ENCODE measurements at regions not wholly inside any gene's neighbourhood (a gene's known extent, or its start where the extent isn't known, plus 50 kb on each side); places are given as distances from the start of the nearest gene placed in this dataset.
"Not testable (repeated sequence)": the region's sequence is repeated elsewhere in the genome, so short reads cannot be mapped to it uniquely, and the experiment has no call there.

GRCh38 chr9:30089428-30089827 lies 2295.0 kb upstream of the ACO1 start:
- DNase-seq (ENCODE audit: low read depth in 2 of 2), result no peak

DNA sequence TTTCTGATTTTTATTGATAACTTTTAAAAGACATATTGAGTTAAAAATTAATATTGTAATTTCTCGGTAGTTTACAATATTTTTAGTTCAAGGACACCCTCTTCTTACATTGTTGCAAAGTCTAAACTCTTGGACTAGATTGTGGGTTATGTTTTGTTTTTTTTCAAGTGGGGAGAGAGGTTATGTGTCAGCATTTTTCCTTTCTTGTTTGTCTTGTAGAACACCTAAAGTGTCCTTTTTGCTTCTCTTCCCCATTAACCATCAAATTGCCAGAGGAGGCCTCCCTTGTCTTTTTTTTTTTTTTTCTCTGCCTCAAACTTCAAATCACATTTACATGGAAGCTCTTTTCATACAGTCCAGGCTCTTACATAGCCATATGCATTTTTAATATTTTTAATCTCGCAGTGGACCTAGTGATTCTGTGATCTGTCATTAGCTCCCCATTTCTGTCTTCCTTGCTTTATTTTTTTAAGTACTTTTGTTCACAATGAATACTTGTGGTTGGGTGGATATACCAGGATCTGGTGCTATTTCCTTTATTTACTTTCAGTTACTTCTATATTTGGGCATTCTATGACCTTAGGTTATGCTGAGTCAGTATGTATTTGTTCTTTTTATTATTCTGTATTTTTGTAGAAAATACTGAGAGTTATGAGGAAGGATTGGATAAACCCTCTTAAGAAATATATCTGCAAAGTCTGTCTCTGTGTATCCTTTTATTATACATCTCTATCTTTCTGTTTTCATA lies 2280.6 kb upstream of the ACO1 start:
- no peak for DNase-seq (ENCODE audit: low read depth in 2 of 2)

- not testable (repeated sequence) for DNase-seq (ENCODE audit: low read depth in 2 of 2)
Observed at GRCh38 chr9:30107134-30107533, 2277.3 kb upstream of the ACO1 start.

DNA sequence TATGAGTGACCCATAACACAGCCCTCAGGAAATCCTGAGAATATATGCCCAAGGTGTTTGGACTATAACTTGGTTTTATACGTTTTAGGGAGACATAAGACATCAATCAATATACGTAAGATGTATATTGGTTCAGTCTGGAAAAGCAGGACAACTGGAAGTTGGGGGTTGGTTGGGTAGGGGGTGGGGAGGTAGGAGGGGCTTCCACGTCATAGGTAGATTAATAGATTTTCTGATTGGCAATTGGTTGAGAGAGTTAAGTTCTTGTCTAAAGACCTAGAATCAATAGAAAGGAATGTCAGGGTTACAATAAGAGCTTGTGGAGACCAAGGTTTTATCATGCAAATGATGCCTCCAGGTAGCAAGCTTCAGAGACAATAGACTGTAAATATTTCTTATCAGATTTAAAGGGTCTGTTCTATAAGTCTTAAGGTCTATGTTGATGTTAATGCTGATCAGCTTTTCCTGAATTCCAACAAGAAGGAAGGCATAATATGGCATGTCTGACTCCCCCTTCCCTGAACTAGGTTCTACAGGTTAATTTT lies 2267.7 kb upstream of the ACO1 start:
- no peak for DNase-seq (ENCODE audit: low read depth in 2 of 2)

- no peak for DNase-seq (ENCODE audit: low read depth in 2 of 2)
Observed at GRCh38 chr9:30120666-30121065, 2263.8 kb upstream of the ACO1 start.

DNA sequence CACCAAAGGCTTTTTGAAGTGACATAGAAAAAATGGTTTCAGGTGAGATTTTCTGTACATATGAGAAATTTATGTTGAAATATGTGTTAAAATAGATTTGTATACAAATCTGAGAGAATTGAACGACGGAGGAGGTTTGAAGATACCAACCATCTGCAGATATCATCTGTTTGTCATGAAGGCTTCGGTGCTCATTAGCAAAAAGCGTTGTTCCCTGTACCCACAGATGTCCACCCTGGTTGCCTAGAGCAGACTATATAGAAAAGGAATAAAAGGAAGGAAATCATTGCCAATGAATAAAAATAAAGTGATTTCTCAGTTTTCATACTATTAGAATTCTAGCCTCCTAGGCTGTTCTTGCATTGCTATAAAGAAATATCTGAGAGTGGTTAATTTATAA lies 2262.8 kb upstream of the ACO1 start:
- no peak for DNase-seq (ENCODE audit: low read depth in 2 of 2)

DNA sequence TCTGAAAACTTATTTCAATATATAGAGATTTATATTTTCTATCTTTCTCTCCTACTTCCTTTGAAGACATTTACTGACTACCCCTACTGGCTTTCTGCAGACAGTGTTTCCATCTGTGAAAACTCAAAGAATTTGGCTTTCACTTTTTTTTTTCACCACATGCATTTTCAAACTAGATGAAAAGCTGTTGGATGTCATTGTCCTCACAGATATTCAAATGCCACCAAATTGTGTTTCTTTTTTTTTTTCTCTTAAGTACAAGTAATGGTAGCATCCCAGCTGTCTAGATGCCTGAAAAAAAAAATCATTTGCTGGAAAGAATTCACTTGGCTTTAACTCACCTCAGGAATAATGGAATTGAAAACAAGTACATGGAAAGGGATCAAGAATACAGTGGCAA lies 2258.6 kb upstream of the ACO1 start:
- no peak for DNase-seq (ENCODE audit: low read depth in 2 of 2)

GRCh38 chr9:30127371-30127770 lies 2257.1 kb upstream of the ACO1 start:
- no peak for DNase-seq (ENCODE audit: low read depth in 2 of 2)

GRCh38 chr9:30140407-30140806 lies 2244.0 kb upstream of the ACO1 start:
- no peak for DNase-seq (ENCODE audit: low read depth in 2 of 2)

DNA sequence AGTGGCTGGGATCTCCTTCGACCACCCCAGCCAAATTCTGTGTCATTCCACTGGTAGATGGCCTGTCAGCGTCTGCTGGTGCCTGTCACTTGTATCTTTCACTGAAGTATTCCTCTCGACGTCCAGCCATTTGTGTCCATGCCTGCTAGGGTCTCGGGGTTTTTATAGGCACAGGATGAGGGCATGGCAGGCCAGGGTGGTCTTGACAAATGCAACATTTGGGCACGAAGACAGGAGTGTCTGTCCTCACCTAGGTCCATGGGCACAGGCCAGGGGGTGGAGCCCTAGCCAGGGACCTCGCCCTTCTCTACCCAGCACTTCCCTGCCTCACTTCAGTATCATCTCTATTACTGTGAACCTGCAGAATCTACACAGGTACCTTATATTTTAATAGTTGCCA lies 2223.9 kb upstream of the ACO1 start:
- DNase-seq (ENCODE audit: low read depth in 2 of 2), result no peak

DNA sequence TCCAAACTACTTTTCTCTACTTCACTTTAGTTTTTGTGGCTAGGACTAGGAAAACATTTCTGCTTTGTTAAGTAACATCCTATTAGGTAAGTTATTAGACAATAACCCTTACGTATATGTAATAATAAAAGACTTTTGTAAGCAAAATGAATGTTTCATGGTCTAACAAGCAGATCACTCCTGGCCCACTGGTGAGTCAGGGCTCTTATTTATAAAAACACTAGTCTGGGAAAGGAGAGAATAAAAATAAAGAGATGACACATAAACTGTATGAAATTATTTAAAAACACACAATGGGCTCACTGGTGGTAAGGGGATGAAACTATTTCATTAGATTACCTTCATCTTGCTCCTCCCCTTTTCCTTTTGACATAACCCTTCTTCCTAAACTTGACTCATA lies 2212.2 kb upstream of the ACO1 start:
- DNase-seq (ENCODE audit: low read depth in 2 of 2), result no peak

DNA sequence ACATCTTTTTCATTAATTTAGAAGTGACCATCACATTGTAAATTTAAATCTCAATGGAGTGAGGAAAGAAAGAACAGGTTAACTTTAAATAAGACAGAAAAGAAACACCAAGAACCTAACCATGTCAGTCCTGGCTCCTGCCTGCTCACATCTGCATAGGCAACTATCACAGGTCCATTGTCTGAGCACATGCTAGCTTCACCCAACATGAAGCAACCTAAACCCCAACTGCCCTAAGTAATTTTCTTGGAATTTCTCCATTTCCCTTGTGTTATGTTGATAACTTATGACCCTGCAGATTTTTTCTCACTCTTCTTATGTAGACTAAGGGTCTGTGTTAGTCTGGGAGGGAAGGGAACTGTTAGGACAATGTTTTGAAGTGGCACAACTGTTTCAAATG lies 2205.8 kb upstream of the ACO1 start:
- no peak for DNase-seq (ENCODE audit: low read depth in 2 of 2)

- no peak for DNase-seq (ENCODE audit: low read depth in 2 of 2)
Observed at GRCh38 chr9:30193421-30193820, 2191.0 kb upstream of the ACO1 start.

DNA sequence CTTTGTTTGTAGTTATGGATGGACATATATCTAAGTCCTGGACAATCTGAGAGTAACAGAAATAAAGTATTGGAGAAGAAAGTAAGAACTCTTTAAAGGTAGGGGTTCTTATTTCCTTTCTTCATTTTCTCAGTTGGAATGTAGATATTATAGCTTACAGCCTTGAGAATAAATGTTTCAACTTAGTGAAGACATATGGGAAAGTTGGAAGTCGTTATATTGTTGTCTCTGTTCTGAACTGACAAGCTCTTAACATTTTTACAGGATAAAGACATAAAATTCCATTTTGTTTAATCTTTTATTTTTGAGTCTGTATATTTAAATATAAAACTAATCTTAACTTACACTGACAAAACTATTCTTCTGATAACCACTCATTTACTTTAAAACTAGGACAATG lies 2187.5 kb upstream of the ACO1 start:
- no peak for DNase-seq (ENCODE audit: low read depth in 2 of 2)

- no peak for DNase-seq (ENCODE audit: low read depth in 2 of 2)
Observed at GRCh38 chr9:30197453-30197852, 2187.0 kb upstream of the ACO1 start.

DNA sequence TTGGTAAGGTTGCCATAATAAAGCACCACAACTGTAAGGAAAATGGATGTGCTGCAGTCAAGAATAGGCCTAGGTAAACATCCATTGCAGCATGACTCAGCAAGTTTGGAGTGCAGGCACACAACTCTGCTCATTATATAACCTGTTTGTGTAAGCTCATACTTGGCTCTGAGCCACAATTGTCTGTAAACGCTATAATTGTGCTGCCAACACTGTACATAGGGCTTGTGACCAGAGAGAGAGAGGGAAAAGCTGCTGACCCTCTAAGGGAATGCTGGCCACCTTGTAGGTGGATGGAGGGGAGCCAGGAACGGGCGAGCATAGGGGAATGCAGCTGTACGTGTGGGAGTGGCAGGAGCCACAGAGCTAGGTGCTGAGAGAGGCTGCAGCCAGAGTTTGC lies 2186.5 kb upstream of the ACO1 start:
- DNase-seq (ENCODE audit: low read depth in 2 of 2), result no peak

DNA sequence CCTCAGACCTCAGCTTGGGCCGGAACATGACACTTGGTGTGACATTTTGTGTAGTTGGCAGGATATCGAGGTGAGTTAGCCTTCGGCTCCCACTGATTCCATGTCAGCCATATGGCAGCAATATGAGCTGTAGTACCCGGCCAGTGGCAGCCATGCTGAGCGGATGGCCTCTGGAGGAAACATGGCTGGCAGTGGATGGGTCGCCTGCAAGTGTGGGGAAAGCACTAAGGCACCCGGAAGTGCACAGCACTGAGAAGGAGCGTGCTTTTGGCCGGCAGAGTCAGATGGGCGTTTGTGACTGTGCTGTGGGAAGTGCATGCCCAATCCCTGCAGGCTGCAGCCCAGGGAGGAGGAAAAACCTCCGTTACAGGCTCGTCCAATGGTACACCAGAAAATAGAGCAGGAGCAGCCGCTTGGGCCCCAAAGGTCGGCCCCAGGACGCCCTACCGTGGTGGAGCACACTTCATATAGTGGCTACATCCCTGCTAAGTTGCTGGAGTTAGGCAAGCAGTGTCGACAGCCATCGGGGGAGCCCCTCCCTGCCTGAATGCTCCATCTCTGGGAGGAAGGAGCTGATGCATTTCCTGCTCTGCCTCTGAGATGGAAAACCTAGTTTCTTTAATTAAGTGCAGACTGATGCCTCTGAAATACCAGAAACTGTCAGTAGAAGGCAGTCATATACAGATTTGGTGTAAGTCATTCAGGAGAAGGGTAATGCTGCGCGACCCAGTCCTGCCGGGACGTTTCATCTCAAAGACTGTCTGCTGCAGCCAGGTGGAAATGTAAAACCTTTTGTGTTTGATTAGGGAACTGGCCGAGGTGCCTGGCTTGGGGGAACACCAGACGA lies 2185.8 kb upstream of the ACO1 start:
- DNase-seq (ENCODE audit: low read depth in 2 of 2), result no peak

GRCh38 chr9:30201024-30201423 lies 2183.4 kb upstream of the ACO1 start:
- no peak for DNase-seq (ENCODE audit: low read depth in 2 of 2)

- no peak for DNase-seq (ENCODE audit: low read depth in 2 of 2)
Observed at GRCh38 chr9:30235068-30235467, 2149.4 kb upstream of the ACO1 start.

DNA sequence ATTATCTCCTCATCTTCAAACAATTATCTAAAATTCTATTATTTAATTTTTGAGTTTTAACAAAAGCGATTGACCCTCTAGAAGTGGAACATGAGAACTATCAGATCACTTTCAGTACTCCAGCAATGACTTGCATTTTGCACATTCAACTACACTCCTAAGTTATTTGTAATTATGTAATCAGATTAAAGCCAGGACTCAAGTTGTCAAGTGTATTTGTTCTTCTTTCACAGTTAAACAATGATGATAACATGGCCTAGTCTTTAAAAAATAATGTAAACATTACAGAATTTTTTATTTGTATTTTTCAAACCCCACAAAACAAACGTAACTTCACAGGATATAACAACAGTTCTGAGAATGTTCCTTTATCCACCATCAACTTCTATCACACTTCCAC lies 2148.9 kb upstream of the ACO1 start:
- DNase-seq (ENCODE audit: low read depth in 2 of 2), result no peak

DNA sequence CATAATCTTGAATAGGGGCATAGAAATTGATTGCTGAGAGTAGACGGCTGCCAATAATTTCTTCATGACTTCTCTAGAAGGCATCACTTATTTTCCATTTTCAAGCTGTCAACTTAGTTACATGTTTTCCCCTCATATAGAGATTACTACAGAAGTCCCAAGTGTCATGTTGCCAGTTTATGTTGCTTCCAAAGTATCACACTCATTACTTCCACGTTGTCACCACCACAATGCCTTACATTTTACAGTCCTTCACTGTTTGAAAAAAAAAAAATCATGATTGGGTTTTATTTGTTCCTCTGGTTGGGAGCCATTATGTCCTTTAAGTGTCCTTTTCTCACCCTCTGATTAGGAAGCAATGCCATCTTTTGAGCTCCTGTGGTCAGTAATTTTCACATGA lies 2144.6 kb upstream of the ACO1 start:
- no peak for DNase-seq (ENCODE audit: low read depth in 2 of 2)

DNA sequence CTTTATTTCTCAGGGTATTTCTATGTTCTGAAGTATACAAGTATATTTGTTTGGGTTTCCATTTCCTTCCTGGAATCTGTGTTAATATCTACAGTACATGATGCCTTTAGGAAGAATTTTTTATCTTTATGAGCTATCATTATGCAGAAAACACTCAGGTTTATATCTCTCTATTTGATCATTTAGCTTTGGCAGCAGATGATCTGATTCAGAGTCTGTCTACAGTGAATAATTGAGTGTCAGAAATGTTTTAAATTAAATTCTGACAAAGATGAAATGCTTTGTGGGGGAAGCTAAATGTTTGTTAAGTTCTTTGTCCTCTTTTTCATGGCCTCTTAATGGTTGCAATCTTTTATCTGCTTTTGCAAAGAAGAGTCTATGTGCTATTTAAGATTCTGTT lies 2141.0 kb upstream of the ACO1 start:
- no peak for DNase-seq (ENCODE audit: low read depth in 2 of 2)

DNA sequence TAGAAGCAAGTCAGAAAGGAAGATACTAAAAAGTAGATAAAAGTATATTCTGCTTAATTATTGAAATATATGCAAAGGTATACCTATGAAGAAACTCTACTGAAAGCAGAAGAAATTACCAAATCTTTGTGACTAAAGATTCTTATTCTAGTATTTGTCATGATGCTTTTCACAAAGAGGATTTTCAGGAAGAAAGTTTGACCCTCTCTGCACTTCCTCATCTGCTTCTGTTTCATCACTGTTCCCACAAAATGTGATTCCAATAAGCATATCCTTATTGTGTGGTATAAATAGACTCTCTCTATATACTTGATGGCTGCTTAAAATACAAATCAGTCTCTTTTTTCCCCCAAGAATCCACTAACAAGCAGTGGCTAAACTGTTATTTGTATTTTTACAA lies 2139.6 kb upstream of the ACO1 start:
- no peak for DNase-seq (ENCODE audit: low read depth in 2 of 2)
